Activated CD4-positive, alpha-beta T cell treated with anti-CD3 and anti-CD28 coated beads, Interleukin-10, Interleukin-2, amounts not matched to agents 100 ng/mL and 50 ng/mL, durations not matched to agents 16 hours and 8 hours (primary cell): ENCODE measurements at regions not wholly inside any gene's neighbourhood (a gene's known extent, or its start where the extent isn't known, plus 50 kb on each side); places are given as distances from the start of the nearest gene placed in this dataset.

Source experiments
- DNase-seq: peaks from one replicate; pipeline ENCODE4 v3.0.0-alpha.2; 2020

DNA sequence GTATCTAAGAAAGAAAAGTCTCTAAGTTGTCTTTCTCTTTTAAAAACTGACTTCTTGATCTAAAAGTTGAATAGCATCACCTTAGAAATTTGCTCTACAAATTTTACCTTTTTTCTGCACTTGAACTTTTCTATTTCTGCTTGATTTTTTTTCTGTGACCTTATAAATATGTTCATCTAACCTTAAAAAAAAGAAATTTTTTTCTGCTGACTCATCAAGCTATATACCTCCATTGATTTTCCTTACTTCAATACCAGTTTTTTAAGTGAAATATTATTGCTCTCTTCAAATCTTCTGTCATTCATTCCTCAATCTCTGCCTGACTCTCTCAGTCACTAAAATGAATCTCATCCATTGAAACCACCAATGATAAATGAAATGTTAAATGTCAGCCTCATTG, 910.1 kb downstream of the GALC start:
- no peak for DNase-seq

DNA sequence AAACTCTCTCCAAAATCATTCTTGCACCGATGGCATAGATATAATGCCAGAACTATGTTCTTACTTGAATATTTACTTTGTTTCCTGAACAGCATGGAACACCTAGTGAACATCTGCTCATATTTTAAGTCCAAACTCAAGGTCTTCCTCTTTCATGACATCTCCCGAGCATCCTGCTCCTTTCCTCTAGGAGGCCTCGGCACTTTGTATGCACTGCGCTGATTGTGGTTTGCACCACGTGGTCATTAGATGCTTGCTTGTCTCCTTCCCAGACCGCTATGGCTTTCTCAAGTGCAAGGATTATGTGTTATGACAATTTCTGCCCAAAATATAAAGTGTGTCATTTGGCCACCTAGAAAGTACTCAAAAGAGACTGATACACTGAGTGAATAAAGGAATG, 912.0 kb downstream of the GALC start:
- no peak for DNase-seq

DNA sequence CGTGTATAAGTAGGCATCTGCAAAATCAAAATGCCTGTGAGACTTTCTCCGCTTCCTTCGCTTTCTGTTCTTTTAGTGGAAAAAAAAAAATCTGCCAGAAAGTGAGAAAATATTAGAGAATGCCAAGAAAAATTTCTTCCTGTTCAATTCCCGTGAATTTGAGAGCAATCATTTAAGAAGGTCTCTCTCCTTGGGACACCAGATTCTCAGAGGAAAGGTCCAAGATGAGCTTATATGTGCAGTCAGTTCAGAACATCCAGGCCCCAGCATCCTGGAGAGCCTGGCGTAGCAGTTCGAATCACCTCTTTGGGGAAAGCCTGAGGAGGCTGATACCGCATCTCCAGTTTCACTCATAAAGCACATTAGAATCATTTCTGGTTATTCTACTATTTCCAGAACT, 912.8 kb downstream of the GALC start:
- no peak for DNase-seq

DNA sequence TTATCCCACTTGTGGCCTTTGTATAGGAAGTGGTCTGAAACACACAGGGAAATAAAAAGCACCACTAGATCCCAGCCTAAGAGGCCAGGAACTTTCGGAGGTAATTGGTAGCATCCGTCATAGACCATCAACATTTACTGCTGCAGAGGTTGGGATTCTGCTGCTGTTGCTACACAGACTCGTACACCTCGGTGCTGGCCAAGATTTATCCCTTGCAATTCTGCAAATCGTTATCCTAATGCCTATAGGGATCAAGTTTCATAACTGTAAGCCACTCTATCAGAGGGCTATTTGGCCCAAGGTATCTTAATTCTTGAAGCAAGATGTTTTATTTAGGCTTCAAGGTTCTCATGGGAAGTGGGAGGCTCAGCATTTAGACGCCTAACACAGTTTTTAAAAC, 913.6 kb downstream of the GALC start:
- no peak for DNase-seq

DNA sequence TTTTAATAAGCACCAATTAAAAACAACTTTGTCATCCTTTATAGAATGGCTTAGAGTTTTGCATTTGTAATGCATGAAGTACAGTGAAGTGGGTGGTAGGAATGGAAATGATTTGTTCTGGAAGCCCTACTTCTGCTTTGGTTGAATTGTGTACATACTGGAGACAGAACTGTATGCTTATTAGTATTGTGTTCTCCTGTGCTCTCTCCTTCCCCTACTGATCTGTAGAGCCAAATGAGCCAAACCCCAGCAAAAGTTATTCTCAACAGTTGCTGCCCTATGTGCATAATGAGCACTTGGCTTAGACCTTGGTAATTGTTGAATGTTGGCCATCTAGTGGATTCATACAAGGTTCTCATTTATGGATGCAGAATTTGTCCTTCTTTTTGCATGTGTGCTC, 916.1 kb downstream of the GALC start:
- DNase-seq, result no peak

DNA sequence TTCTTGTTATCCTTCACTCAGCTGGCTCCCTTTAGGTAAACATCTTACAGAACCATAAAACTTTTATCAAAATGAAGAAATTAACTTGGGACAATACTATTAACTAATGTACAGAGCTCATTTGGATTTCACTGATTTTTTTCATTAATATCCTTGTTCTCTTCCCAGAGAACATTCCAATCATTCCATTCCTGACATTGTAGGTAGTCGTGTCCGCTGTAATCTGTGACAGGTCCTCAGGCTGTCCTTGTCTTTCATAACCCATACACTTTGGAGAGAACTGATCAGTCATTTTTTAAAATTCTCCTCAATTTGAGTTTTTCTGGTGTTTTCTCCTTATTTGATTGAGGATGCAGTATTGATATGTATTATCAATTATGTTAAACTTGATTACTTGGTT, 916.8 kb downstream of the GALC start:
- DNase-seq, result no peak

DNA sequence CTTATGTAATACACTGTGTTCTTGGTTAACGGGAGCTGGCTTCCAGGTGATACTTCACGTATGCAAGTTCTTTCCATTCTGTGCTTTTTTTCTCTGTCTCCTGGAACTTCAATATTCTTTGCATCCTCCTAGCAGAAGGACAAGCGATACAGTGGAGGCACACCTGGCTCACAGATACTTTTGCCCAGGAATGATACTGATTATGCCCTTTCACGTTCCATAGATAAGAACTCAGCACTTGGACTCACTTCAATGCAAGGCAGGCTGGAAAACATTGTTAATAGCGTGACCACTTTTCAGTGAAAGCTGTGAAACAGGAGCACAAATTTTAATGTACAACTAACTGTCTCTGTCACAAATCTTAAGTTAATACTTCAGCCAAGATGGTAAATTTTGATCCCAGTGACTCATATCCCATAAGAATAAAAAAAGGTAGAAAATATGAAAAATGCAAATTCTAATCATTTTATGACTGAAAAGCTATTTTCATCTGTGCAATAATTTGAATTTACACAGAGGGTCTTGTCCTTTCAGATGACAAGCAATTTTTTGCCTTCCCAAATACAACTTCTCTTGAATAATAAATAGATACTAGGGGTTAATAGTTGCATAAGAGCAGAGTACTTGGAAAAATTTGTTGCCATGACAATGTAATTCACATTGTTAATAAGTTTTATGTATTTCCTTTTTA, 919.0 kb downstream of the GALC start:
- DNase-seq, result no peak

DNA sequence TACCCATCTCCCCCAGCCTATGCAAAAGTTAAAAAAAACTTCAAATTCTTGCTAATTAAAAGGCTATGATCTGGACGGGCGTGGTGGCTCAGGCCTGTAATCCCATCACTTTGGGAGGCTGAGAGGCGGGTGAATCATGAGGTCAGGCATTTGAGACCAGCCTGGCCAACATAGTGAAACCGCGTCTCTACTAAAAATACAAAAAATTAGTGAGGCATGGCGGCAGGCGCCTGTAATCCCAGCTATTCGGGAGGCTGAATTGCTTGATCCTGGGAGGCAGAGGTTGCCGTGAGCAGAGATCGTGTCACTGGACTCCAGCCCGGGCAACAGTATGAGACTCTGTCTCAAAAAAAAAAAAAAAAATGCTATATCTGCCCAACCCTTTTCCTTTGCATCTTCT, 925.4 kb downstream of the GALC start:
- DNase-seq, result no peak

DNA sequence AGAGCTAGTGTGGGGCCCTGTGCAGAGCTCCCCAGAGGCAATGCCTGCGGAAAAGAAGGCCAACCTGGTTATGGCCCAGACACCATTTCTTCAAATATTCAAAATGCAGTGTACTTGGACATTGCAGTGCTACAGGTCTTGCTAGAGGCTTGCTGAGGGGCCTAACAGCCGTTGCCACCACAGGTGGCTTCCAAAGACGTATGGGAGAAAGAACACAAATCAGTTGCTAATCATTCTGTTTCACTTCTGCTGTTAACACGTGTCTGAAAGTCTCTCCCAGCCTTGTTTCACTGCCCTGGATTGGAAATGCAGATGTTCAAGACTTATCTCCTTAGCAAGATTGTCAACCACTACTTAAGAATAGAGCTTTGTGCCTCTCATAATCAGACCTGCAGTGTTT, 925.9 kb downstream of the GALC start:
- DNase-seq, result no peak

DNA sequence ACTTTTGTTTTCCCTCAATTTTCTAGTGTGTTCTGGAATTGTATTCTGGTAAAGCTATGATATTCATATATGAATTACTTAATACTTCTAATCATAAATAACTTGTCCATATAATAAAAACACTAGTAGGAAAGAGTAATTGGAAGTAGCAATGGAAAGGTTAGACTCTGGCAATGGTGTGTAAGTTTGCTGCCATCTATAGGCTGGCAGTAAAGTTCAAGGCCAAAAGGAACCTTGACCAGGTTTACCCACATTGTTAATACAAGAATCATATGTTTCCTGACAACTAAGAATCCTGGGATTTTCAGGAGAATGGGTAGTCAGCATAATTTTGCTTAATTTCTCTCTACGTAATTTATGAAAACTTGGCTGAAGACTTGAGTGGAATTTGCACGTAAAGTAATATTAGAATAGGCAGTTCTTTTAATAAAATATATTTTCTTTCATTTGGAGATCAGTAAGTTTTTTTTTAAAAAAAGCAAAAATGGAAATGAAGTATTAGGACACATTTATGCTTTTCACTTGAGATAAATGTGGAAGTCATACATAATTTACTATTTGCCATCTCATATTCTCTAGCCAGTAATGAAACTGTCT, 926.7 kb downstream of the GALC start:
- no peak for DNase-seq

DNA sequence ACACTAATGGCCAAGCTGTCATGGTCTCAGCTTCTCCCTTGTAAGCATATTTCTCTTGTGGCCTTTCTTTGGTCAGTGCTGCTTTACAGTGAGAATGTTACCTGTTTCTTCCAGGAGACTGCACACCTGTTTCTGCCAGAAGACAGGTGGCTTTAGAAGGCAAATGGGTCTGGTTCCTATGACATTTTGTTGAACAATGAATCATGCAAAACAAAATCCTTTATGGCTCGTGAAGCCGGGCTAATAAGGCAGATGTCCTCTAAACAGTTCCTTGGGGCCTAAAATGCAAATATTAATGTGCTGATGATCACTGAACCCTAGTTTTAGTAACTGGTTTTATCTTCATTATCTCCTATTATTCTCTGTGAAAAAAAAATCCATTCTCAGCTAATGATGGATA, 927.6 kb downstream of the GALC start:
- no peak for DNase-seq

DNA sequence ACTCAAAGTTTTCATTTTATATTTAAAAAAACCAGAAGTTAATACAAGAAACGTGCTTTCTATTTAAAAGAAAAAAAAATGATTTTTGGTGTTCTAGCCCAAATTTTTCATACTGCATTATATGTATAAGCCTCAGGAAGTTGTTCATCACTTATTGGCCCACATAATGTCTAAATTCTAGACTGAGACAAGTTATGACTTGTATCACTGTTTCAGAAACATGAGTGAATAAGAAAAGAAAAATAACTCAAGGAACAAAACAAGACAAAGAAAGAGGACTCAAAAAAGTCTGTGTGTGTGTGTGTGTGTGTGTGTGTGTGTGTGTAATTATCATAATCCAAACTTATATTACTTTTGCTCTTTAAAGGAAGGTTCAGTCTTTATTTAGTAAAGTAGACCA, 929.8 kb downstream of the GALC start:
- DNase-seq, result no peak

DNA sequence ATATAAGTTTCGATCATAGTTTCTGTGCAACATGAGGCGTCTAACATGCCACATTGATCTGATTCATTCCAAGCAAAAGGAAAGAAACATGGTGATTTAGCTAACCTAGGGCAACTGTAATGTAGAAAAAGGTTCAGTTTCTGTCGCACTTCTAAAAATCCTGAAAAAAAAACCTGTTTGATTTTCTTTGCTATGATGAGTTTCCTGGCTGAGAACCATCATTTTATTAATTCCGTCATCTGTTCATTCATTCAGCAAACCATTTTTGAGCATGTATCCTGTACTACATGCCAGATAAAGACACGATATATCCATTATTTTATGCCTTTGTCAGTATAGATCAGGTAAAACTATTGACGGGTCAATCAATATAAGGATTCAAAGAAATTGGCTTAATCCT, 932.6 kb downstream of the GALC start:
- no peak for DNase-seq

DNA sequence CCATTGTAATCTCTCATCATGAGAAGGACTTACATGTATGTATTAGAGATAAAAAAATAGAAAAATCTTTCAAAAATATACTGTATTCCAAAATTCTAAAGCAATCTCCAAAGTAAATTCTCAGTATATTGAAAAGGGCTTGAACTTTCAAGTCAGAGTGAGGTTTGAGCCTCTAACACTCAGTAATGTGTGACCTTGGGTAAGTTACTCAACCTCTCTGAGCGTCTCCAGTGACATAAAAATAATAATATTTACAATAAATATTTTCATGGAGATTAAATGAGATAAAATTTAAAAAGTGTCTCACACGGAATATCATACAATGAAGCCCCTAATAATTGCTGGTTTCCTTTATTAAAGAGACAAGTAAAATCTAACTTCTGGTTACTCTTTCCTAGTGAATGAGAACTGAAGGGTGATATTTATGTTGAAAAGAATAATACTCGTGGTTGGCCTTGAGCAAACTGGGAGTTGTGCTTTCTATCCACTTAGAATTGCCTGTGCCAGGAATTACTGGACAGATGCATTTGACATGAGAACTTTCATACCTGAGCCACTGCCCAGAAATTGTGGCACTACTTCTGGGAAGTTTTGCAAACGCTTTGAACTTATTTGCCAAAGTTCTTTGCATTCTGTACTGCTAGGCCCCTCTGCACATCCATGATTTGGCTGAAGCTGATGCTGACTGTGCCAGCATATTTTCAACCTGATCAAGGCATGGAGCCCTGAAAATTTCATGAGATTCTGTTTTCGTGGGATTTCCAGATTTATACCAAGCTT, 933.7 kb downstream of the GALC start:
- no peak for DNase-seq

DNA sequence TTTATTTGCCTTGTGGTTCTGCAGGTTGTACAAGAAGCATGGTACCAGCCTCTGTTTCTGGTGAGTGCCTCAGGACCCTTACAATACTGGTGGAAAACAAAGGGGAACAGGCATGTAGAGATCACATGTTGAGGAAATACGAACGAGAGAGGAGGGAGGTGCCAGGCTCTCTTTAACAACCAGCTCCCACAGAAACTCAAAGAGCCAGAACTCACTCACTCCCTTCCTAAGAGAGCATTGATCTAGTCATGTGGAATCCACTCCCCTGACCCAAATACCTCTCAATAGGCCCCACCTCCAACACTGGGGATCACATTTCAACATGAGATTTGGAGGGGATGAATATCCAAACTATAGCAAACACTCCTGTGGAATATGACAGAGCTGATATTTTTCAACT, 938.0 kb downstream of the GALC start:
- no peak for DNase-seq

DNA sequence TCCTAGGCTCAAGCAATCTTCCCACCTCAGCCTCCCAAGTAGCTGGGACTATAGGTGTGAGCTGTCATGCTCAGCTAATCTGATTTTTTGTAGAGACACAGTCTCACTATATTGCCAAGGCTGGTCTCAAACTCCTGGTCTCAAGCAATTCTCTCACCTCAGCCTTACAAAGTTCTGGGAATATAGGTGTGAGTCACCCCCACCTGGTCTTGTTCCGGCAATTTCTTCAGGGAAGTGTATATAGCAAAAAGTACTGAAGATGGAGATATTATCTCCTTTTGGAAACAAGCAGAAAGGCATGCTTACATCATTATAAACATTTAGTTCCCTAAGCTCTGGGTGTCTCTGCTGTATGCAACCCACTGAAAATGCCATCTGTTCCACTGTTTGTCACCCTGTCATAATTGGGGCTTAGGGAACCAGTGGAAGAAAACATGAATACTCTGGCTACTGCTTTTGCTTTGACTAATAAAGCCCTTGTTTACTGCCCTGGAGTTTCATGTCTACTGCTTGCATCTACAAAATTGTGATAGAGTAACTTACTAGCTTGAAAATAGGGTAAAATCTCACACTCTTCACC, 940.2 kb downstream of the GALC start:
- no peak for DNase-seq

DNA sequence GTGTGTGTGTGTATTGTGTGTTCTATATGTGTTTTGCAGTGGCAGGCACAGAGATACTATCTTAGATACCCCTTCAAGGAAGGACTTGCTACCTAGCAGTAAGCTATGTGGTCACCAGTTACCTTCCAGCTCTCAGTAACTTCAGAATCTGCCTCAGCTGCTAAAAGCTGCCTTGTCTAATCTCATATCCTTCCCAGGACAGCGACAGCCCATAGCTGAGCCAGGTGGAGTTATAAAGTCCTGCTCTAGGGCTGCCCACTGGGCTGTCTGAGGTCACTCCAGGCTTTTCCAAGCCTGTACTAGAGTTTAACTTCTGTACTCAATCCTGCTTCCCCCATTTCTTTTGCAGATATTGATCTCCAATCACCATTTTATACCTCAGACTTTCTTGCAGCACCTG, 942.6 kb downstream of the GALC start:
- DNase-seq, result no peak

DNA sequence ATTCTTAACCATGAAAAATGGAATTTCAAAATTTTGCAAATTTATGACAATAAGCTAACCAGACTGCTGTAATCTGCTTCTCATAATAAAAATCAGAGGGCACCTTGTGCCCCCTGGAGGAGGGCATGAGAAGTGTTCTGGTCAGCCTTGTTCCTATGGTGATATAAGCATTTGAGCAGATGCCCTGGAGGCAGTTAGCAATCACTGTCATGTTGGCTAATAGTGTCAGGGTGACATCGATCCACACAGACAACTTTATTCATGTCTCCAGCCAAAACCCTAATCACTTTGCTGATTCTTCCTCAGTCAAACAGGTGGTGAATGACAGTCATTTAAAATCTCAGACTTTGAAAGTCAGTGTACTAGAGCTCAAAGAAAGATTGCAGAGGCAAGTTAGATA, 943.0 kb downstream of the GALC start:
- peak; percentile 23 for DNase-seq

DNA sequence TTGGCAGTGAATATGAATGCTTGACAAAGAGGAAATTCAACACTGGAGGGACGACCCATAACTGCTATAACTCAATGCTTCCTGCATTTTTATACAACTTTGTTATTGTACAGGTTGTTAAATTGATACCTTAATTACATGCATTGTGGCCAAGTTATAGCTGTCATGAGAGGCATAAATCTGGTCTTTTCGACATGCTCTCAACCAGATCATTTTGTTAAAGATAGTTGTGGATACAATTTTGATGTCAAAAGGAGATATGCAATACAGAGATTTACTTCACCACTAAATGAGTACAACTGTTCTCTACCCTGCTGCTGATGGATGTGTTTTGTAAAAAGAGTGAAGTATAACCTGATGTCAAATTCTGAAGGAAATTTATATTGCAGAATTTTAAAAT, 946.0 kb downstream of the GALC start:
- no peak for DNase-seq

DNA sequence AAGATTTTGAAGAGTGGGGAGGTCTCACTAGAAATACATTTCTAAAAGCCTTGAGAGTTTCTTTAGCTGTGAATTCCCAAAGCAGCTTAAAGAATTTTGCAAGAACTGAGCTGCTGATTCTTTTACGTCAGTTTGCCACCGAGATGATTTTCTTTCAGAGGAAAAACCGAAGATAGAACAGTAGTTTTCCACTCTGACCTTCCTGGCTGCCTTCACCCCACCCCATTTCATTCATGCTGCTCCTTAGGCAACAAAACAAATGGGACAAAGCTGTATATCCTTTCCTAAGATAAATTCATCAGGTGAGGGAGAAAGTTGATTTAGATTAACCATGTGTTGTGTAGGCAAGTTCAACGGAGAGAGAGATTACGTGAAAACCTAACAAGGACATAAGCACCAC, 947.0 kb downstream of the GALC start:
- DNase-seq, result no peak

DNA sequence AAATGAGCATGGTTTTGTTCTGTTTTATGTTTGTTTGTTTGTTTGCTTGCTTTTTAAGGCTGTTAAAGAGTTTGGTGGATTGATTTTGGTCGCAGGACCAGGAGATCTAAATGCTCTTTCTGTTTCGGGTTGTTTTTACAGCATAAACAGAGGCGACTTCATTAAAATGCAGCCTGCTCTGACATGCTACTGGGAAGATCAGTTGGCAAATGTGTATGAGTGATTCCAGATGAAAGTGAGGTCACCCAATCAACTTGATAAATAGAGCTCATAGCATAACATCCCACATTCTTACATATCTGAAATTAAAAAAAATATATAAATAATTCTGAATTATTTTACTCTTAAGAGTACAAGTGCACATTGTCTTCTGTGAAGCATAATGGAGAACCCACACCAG, 947.7 kb downstream of the GALC start:
- DNase-seq, result no peak

DNA sequence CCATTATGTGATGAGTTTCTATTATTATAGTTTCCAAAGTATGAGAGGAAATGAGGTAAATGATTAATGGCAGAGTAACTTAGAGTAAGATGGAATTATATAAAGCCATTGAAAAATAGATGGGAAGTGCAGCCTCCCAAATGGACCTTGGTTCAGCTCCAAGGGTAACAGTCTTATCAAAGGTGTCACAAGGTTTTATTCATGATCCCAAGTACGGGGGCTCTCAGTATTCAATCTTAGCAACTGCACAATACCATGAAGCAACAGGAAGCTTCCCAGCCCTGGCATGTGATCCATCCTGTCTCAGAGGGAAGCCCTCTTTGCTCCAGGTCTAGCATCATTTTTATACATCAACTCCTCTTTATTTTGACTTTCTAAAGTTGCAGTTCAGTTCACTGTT, 948.2 kb downstream of the GALC start:
- DNase-seq, result no peak

DNA sequence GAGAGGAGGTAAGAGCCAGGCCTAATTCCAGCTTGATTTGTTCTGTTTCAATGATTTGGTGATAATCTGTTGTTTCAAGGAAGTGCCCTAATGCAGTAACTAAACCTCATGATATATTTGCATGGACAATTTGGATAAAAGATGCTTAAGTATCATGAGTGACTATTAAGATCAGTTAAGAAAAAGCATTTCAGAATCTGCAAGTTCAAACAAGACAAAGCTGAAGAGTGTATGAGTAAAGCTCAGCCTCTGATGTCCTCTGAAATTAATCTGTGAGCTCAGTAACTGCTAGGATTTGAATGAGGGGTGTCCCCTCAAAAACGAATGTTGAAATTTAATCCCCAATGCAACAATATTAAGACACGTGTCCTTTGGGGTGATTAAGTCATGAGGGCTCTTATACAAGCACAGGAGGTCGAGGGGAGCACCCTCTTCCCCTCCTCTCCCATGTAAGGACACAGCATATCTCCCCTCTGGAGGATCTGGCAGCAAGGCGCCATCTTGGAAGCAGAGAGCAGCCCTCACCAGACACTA, 949.2 kb downstream of the GALC start:
- no peak for DNase-seq

DNA sequence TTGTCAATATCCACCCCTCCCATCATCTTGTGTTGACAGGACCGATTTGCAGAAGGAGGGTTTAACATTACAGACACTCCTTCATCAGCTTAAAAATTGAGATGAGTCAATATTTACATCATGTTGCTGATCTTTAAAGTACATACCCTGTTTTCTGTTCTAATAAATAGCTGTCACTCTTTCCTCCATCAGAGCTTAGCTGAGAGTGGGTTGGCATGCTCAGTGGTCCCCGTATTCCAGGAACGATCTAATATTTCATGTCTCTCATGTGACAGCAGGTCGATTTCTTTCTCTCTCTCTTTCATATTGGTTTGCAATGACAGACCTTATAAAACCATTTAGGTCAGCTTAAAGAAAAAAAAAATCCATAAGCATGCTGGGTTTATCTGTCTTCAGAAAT, 950.6 kb downstream of the GALC start:
- DNase-seq, result no peak
